ENCODE measurements at regions not wholly inside any gene's neighbourhood (a gene's known extent, or its start where the extent isn't known, plus 50 kb on each side); places are given as distances from the start of the nearest gene placed in this dataset.

DNA sequence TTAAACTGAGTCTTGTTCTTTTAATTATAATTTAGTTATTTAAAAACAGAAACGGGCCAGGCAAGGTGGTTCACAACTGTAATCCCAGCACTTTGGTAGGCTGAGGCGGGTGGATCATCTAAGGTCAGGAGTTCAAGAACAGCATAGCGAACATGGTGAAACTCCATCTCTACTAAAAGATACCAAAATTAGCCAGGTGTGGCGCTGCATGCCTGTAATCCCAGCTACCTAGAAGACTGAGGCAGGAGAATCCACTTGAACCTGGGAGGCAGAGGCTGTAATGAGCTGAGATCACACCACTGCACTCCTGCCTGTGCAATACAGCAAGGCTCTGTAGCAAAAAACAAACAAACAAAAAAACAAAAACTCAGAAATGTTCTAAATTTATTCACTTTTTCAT is 852.9 kb downstream of the TECRL start:
- TF ChIP-seq POLR2A (IDR thresholded peaks at IDR 0.05) (no peak), CTCF (IDR thresholded peaks at IDR 0.05) (no peak)

All from testis (tissue), 2 donors.